ENCODE measurements at regions not wholly inside any gene's neighbourhood (a gene's known extent, or its start where the extent isn't known, plus 50 kb on each side); places are given as distances from the start of the nearest gene placed in this dataset.

GRCh38 chr20:6671829-6672228 is 95.7 kb upstream of the BMP2 start:
- no peak overlapping the region for H3K4me3 ChIP-seq (ENCODE audit: low read length)
- DNase-seq (ENCODE audit: low read depth), result no peak
- no peak for TF ChIP-seq CTCF (conservative IDR thresholded peaks at IDR 0.05; ENCODE audit: low read length)

- DNase-seq (ENCODE audit: low read depth), result no peak
- TF ChIP-seq CTCF (conservative IDR thresholded peaks at IDR 0.05; ENCODE audit: low read length), result no peak
- H3K4me3 ChIP-seq (ENCODE audit: low read length), result no peak overlapping the region
Measured at GRCh38 chr20:6668546-6668945, 98.9 kb upstream of the BMP2 start.

- no peak for TF ChIP-seq CTCF (conservative IDR thresholded peaks at IDR 0.05; ENCODE audit: low read length)
- no peak overlapping the region for H3K4me3 ChIP-seq (ENCODE audit: low read length)
- DNase-seq (ENCODE audit: low read depth), result peak; percentile 17
Measured at GRCh38 chr20:6665621-6666355, 101.7 kb upstream of the BMP2 start.

GRCh38 chr20:6665161-6665560 is 102.3 kb upstream of the BMP2 start:
- TF ChIP-seq CTCF (conservative IDR thresholded peaks at IDR 0.05; ENCODE audit: low read length), result no peak
- H3K4me3 ChIP-seq (ENCODE audit: low read length), result no peak overlapping the region
- no peak for DNase-seq (ENCODE audit: low read depth)

- DNase-seq (ENCODE audit: low read depth), result no peak
- H3K4me3 ChIP-seq (ENCODE audit: low read length), result no peak overlapping the region
- no peak for TF ChIP-seq CTCF (conservative IDR thresholded peaks at IDR 0.05; ENCODE audit: low read length)
Measured at GRCh38 chr20:6664574-6664973, 102.9 kb upstream of the BMP2 start.

GRCh38 chr20:6663751-6664388 is 103.6 kb upstream of the BMP2 start:
- no peak for DNase-seq (ENCODE audit: low read depth)
- TF ChIP-seq CTCF (conservative IDR thresholded peaks at IDR 0.05; ENCODE audit: low read length), result no peak
- H3K4me3 ChIP-seq (ENCODE audit: low read length), result no peak overlapping the region

- no peak for DNase-seq (ENCODE audit: low read depth)
- H3K4me3 ChIP-seq (ENCODE audit: low read length), result no peak overlapping the region
- TF ChIP-seq CTCF (conservative IDR thresholded peaks at IDR 0.05; ENCODE audit: low read length), result no peak
Measured at GRCh38 chr20:6663104-6663503, 104.4 kb upstream of the BMP2 start.
